ENCODE measurements at regions not wholly inside any gene's neighbourhood (a gene's known extent, or its start where the extent isn't known, plus 50 kb on each side); places are given as distances from the start of the nearest gene placed in this dataset.

GRCh38 chr2:20532634-20533437 lies 86.0 kb downstream of the RHOB start:
- POLR2A ChIA-PET, result no interaction called here

GRCh38 chr2:20533993-20534622 lies 87.2 kb downstream of the RHOB start:
- no peak for DNase-seq (ENCODE audit: low read depth)
- no peaks in the 10 kb centered on the region; the same call in 1 of the 2 replicates for H3K36me3 ChIP-seq (ENCODE audit: control insufficient read depth, insufficient read depth, low read length)
- POLR2A ChIA-PET, result no interaction called here
- H3K27me3 ChIP-seq (ENCODE audit: control insufficient read depth, insufficient read depth, low read length), result no peaks in the 10 kb centered on the region
- no peak overlapping the region for H3K4me3 ChIP-seq (ENCODE audit: low read depth, low read length)
- TF ChIP-seq CTCF (IDR thresholded peaks at IDR 0.05; ENCODE audit: insufficient read depth, low read depth, low read length), result no peak
- CTCF ChIA-PET, result interaction anchor here (0.7 kb wide), 1 partner anchor 28 kb away, joined by 3 read pairs; no protein-coding TSS in a partner anchor

More at GRCh38 chr2:20532634-20533437, 86.0 kb downstream of the RHOB start:
- DNase-seq (ENCODE audit: low read depth), result no peak
- H3K4me3 ChIP-seq (ENCODE audit: low read depth, low read length), result no peak overlapping the region
- no peaks in the 10 kb centered on the region for H3K36me3 ChIP-seq (ENCODE audit: control insufficient read depth, insufficient read depth, low read length)
- H3K27me3 ChIP-seq (ENCODE audit: control insufficient read depth, insufficient read depth, low read length), result no peaks in the 10 kb centered on the region
- TF ChIP-seq CTCF (IDR thresholded peaks at IDR 0.05; ENCODE audit: insufficient read depth, low read depth, low read length), result no peak
- CTCF ChIA-PET, result no interaction called here

GRCh38 chr2:20534913-20535801 lies 88.3 kb downstream of the RHOB start:
- no peak for TF ChIP-seq CTCF (IDR thresholded peaks at IDR 0.05; ENCODE audit: insufficient read depth, low read depth, low read length)
- ChIA-PET POLR2A (no interaction called here), CTCF (interaction anchor here (0.7 kb wide), 2 partner anchors 9 to 29 kb away, joined by 3 read pairs; no protein-coding TSS in a partner anchor)

GRCh38 chr2:20536619-20537422 lies 89.9 kb downstream of the RHOB start:
- Histone ChIP-seq H3K27me3 (ENCODE audit: control insufficient read depth, insufficient read depth, low read length) (no peaks in the 10 kb centered on the region), H3K36me3 (ENCODE audit: control insufficient read depth, insufficient read depth, low read length) (no peaks in the 10 kb centered on the region; the same call in 1 of the 2 replicates), H3K4me3 (ENCODE audit: low read depth, low read length) (no peak overlapping the region)
- TF ChIP-seq CTCF (IDR thresholded peaks at IDR 0.05; ENCODE audit: insufficient read depth, low read depth, low read length), result no peak
- DNase-seq (ENCODE audit: low read depth), result no peak
- ChIA-PET POLR2A (no interaction called here), CTCF (no interaction called here)

More at GRCh38 chr2:20534913-20535801, 88.3 kb downstream of the RHOB start:
- no peak overlapping the region for H3K4me3 ChIP-seq (ENCODE audit: low read depth, low read length)
- H3K36me3 ChIP-seq (ENCODE audit: control insufficient read depth, insufficient read depth, low read length), result no peaks in the 10 kb centered on the region; the same call in 1 of the 2 replicates
- no peaks in the 10 kb centered on the region for H3K27me3 ChIP-seq (ENCODE audit: control insufficient read depth, insufficient read depth, low read length)
- DNase-seq (ENCODE audit: low read depth), result no peak
